Esophagus squamous epithelium (tissue), 5 donors: ENCODE measurements at regions not wholly inside any gene's neighbourhood (a gene's known extent, or its start where the extent isn't known, plus 50 kb on each side); places are given as distances from the start of the nearest gene placed in this dataset.

Experiments used
- DNase-seq: peaks from one replicate; lab custom pipeline; 2025; lab: John Stamatoyannopoulos, UW
- H3K27ac ChIP-seq, 4 donors: fragments of 200-600 bp; sonication (generic); one replicate each; pipeline ENCODE4 v1.5.1; 2016 to 2019; ENCODE audit warnings: mild to moderate bottlenecking in 1 of 4
- H3K27me3 ChIP-seq, 4 donors: fragments of 200-600 bp; sonication (generic); 1 replicate in 3 of 4; 2 replicates in 1 of 4; pipeline versions ENCODE4 v1.5.1 to v1.6.0; 2017 to 2021; ENCODE audit warnings: antibody characterized with exemption in 1 of 4
- H3K36me3 ChIP-seq, 3 donors: fragments of 200-600 bp; sonication (generic); one replicate each; pipeline ENCODE4 v1.5.1; 2016 to 2019
- H3K4me1 ChIP-seq, 3 donors: fragments of 200-600 bp; sonication (generic); one replicate each; pipeline ENCODE4 v1.5.1; 2017 to 2019
- H3K4me3 ChIP-seq, 4 donors: fragments of 200-600 bp; sonication (generic); 1 replicate in 3 of 4; 2 replicates in 1 of 4; pipeline ENCODE4 v1.5.1; 2016 to 2019; ENCODE audit warnings: mild to moderate bottlenecking in 2 of 4, moderate library complexity in 1 of 4
- H3K9me3 ChIP-seq, 3 donors: fragments of 200-600 bp; sonication (generic); one replicate each; pipeline ENCODE4 v1.5.1; 2016 to 2019
- POLR2A ChIP-seq, 4 donors: fragments of 450-650 bp; IDR thresholded peaks; one replicate each; pipeline ENCODE4 v1.6.1; 2017; ENCODE audit warnings: antibody characterized with exemption in 4 of 4, mild to moderate bottlenecking in 4 of 4, moderate library complexity in 3 of 4
- WGBS, 2 donors: methylation state at CpG; one replicate each; pipeline ENCODE4 v1.1.5; 2018; 5-methylcytosine and 5-hydroxymethylcytosine counted together
- intact Hi-C: fragments of 100-400 bp; cut with DNase I; formaldehyde crosslinking; loops from one replicate; pipeline ENCODE4 v1.15.0; 2022
- TF ChIP-seq, protein P1 (sequence below), 6 experiments: fragments of 450-650 bp in 4 of 6; fragments of 200-600 bp in 2 of 6; sonication (generic) in 2 of 6; IDR thresholded peaks; one replicate each; pipeline ENCODE4 v1.5.1; 2016 to 2019; ENCODE audit warnings: antibody characterized with exemption in 6 of 6, mild to moderate bottlenecking in 4 of 6, moderate library complexity in 4 of 6
- donor health status: DM: yes; HTN: yes; CAD: no.

DNA sequence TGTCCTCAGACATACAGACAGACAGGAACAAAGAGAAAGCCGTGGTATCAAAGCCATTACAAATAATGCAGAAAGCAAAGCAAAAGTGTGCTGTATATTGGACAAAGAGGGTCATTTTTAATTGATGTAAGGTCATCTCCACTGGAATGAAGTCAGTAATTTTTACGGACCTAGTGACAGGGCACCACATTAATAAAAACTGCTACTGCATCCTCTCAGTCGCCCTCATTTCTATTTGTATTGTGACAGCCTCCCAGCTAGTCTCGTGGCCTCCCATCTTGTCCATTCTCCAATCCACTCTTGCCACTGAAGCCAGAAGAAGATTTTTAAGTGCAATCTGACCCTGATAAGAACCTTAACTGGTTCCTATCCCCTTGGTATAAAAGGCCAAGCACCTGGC is 132.4 kb downstream of the NUAK1 start:
- intact Hi-C loops = no loop called here
- no peaks in the 10 kb centered on the region for H3K36me3 ChIP-seq
- no peak overlapping the region for H3K4me3 ChIP-seq
- no peak for TF ChIP-seq POLR2A (IDR thresholded peaks at IDR 0.05)
- TF ChIP-seq, protein P1, sequence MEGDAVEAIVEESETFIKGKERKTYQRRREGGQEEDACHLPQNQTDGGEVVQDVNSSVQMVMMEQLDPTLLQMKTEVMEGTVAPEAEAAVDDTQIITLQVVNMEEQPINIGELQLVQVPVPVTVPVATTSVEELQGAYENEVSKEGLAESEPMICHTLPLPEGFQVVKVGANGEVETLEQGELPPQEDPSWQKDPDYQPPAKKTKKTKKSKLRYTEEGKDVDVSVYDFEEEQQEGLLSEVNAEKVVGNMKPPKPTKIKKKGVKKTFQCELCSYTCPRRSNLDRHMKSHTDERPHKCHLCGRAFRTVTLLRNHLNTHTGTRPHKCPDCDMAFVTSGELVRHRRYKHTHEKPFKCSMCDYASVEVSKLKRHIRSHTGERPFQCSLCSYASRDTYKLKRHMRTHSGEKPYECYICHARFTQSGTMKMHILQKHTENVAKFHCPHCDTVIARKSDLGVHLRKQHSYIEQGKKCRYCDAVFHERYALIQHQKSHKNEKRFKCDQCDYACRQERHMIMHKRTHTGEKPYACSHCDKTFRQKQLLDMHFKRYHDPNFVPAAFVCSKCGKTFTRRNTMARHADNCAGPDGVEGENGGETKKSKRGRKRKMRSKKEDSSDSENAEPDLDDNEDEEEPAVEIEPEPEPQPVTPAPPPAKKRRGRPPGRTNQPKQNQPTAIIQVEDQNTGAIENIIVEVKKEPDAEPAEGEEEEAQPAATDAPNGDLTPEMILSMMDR (IDR thresholded peaks at IDR 0.05) = no peak
- WGBS, 2 donors = 85% methylated on average over 4 of the region's 4 CpGs
- H3K27me3 ChIP-seq = no peaks in the 10 kb centered on the region
- no peak for DNase-seq
- H3K9me3 ChIP-seq = no peaks in the 10 kb centered on the region
- H3K27ac ChIP-seq = no peak overlapping the region
- H3K4me1 ChIP-seq = no peaks in the 10 kb centered on the region

- intact Hi-C loops = no loop called here
- 77 to 98% methylated on average over 2 of the region's 2 CpGs for WGBS, 2 donors
- TF ChIP-seq, protein P1 (IDR thresholded peaks at IDR 0.05) = no peak
- TF ChIP-seq POLR2A (IDR thresholded peaks at IDR 0.05) = no peak
These were observed 131.8 kb downstream of the NUAK1 start for GRCh38 chr12:106006940-106007339.

GRCh38 chr12:106010741-106011140 is 128.0 kb downstream of the NUAK1 start:
- no peak for DNase-seq
- no peak for TF ChIP-seq POLR2A (IDR thresholded peaks at IDR 0.05)
- TF ChIP-seq, protein P1 (IDR thresholded peaks at IDR 0.05) = no peak
- H3K4me3 ChIP-seq = no peak overlapping the region
- no peaks in the 10 kb centered on the region for H3K27me3 ChIP-seq
- no peaks in the 10 kb centered on the region for H3K36me3 ChIP-seq
- H3K27ac ChIP-seq = no peak overlapping the region
- H3K9me3 ChIP-seq = no peaks in the 10 kb centered on the region
- H3K4me1 ChIP-seq = no peaks in the 10 kb centered on the region
- intact Hi-C loops = no loop called here

More at GRCh38 chr12:106006940-106007339, 131.8 kb downstream of the NUAK1 start:
- H3K36me3 ChIP-seq = no peaks in the 10 kb centered on the region
- no peak overlapping the region for H3K27ac ChIP-seq
- H3K9me3 ChIP-seq = no peaks in the 10 kb centered on the region
- H3K4me1 ChIP-seq = no peaks in the 10 kb centered on the region
- no peaks in the 10 kb centered on the region for H3K27me3 ChIP-seq
- H3K4me3 ChIP-seq = no peak overlapping the region
- no peak for DNase-seq
